ES-I3 (cell line): ENCODE measurements at regions not wholly inside any gene's neighbourhood (a gene's known extent, or its start where the extent isn't known, plus 50 kb on each side); places are given as distances from the start of the nearest gene placed in this dataset.

Source experiments
- H3K36me3 ChIP-seq: 2 replicates; pipeline ENCODE4 v1.6.1; 2013; ENCODE audit warnings: mild to moderate bottlenecking, low read length, control low read depth, moderate library complexity; ENCODE audit not compliant: insufficient read depth
- H3K4me1 ChIP-seq: 2 replicates; pipeline ENCODE4 v1.6.1; 2013; ENCODE audit warnings: mild to moderate bottlenecking, control low read depth, low read length; ENCODE audit not compliant: insufficient read depth
- H3K9ac ChIP-seq: 2 replicates; pipeline ENCODE4 v1.6.1; 2013; ENCODE audit warnings: low read depth, mild to moderate bottlenecking, low read length, moderate library complexity
- H3K9me3 ChIP-seq: 2 replicates; pipeline ENCODE4 v1.6.1; 2013; ENCODE audit warnings: mild to moderate bottlenecking, low read length, moderate library complexity; ENCODE audit not compliant: control insufficient read depth, insufficient read depth

GRCh38 chr5:124253203-124253810 is 493.1 kb downstream of the ZNF608 start:
- Histone ChIP-seq H3K36me3 (no peaks in the 10 kb centered on the region), H3K9ac (no peak overlapping the region), H3K9me3 (peaks cover 2% of the 10 kb centered on the region), H3K4me1 (no peaks in the 10 kb centered on the region)

GRCh38 chr5:124252747-124253146 is 493.7 kb downstream of the ZNF608 start:
- H3K36me3 ChIP-seq: no peaks in the 10 kb centered on the region
- H3K9me3 ChIP-seq: peaks cover 2% of the 10 kb centered on the region
- no peak overlapping the region for H3K9ac ChIP-seq
- H3K4me1 ChIP-seq: no peaks in the 10 kb centered on the region

- peaks cover 2% of the 10 kb centered on the region for H3K9me3 ChIP-seq
- H3K4me1 ChIP-seq: no peaks in the 10 kb centered on the region
- H3K9ac ChIP-seq: no peak overlapping the region
- H3K36me3 ChIP-seq: no peaks in the 10 kb centered on the region
Observed at GRCh38 chr5:124252191-124252638, 494.2 kb downstream of the ZNF608 start.

GRCh38 chr5:124245276-124245675 is 501.2 kb downstream of the ZNF608 start:
- H3K9me3 ChIP-seq: peaks cover 7% of the 10 kb centered on the region
- no peaks in the 10 kb centered on the region for H3K36me3 ChIP-seq
- no peaks in the 10 kb centered on the region for H3K4me1 ChIP-seq
- H3K9ac ChIP-seq: no peak overlapping the region

- Histone ChIP-seq H3K9ac (no peak overlapping the region), H3K36me3 (no peaks in the 10 kb centered on the region), H3K4me1 (peaks cover 17% of the 10 kb centered on the region; the same call in 1 of the 2 replicates), H3K9me3 (peaks cover 13% of the 10 kb centered on the region)
Observed at GRCh38 chr5:124240732-124241131, 505.7 kb downstream of the ZNF608 start.

- H3K9me3 ChIP-seq: peaks cover 13% of the 10 kb centered on the region
- H3K36me3 ChIP-seq: no peaks in the 10 kb centered on the region
- H3K9ac ChIP-seq: no peak overlapping the region
- H3K4me1 ChIP-seq: peaks cover 26% of the 10 kb centered on the region
Observed at GRCh38 chr5:124239572-124239971, 506.9 kb downstream of the ZNF608 start.

- peaks cover 37% of the 10 kb centered on the region for H3K4me1 ChIP-seq
- peaks cover 8% of the 10 kb centered on the region for H3K9me3 ChIP-seq
- H3K36me3 ChIP-seq: no peaks in the 10 kb centered on the region
- H3K9ac ChIP-seq: no peak overlapping the region
Observed at GRCh38 chr5:124238350-124238749, 508.1 kb downstream of the ZNF608 start.

GRCh38 chr5:124237206-124237695 is 509.2 kb downstream of the ZNF608 start:
- H3K9me3 ChIP-seq: 0 out of 2 replicates have a peak, but pooled peaks cover 6% of the 10 kb centered on the region
- H3K36me3 ChIP-seq: no peaks in the 10 kb centered on the region
- peaks cover 37% of the 10 kb centered on the region for H3K4me1 ChIP-seq
- no peak overlapping the region for H3K9ac ChIP-seq

- H3K4me1 ChIP-seq: peaks cover 37% of the 10 kb centered on the region
- H3K9me3 ChIP-seq: 0 out of 2 replicates have a peak, but pooled peaks cover 6% of the 10 kb centered on the region
- no peak overlapping the region for H3K9ac ChIP-seq
- H3K36me3 ChIP-seq: no peaks in the 10 kb centered on the region
Observed at GRCh38 chr5:124236361-124237205, 509.9 kb downstream of the ZNF608 start.

GRCh38 chr5:124235576-124235975 is 510.9 kb downstream of the ZNF608 start:
- peaks cover 40% of the 10 kb centered on the region for H3K4me1 ChIP-seq
- H3K36me3 ChIP-seq: no peaks in the 10 kb centered on the region
- 0 out of 2 replicates have a peak, but pooled peaks cover 6% of the 10 kb centered on the region for H3K9me3 ChIP-seq
- H3K9ac ChIP-seq: no peak overlapping the region

GRCh38 chr5:124234770-124235562 is 511.5 kb downstream of the ZNF608 start:
- Histone ChIP-seq H3K4me1 (peaks cover 40% of the 10 kb centered on the region), H3K9ac (no peak overlapping the region), H3K9me3 (0 out of 2 replicates have a peak, but pooled peaks cover 6% of the 10 kb centered on the region), H3K36me3 (no peaks in the 10 kb centered on the region)

- H3K9me3 ChIP-seq: no peaks in the 10 kb centered on the region
- no peak overlapping the region for H3K9ac ChIP-seq
- H3K4me1 ChIP-seq: peaks cover 40% of the 10 kb centered on the region
- no peaks in the 10 kb centered on the region for H3K36me3 ChIP-seq
Observed at GRCh38 chr5:124234022-124234769, 512.2 kb downstream of the ZNF608 start.

GRCh38 chr5:124232515-124232914 is 513.9 kb downstream of the ZNF608 start:
- H3K4me1 ChIP-seq: peaks cover 40% of the 10 kb centered on the region

More at GRCh38 chr5:124232515-124232914, 513.9 kb downstream of the ZNF608 start:
- H3K36me3 ChIP-seq: no peaks in the 10 kb centered on the region
- no peak overlapping the region for H3K9ac ChIP-seq
- peaks cover 7% of the 10 kb centered on the region; the same call in 1 of the 2 replicates for H3K9me3 ChIP-seq
